IPS DF 6.9 (cell line): ENCODE measurements at regions not wholly inside any gene's neighbourhood (a gene's known extent, or its start where the extent isn't known, plus 50 kb on each side); places are given as distances from the start of the nearest gene placed in this dataset.

ENCODE experiments used
- DNase-seq: peaks from one replicate; pipeline ENCODE4 v3.0.0-alpha.2; 2013; ENCODE audit warnings: low read depth, low spot score
- H3K27ac ChIP-seq: one replicate; pipeline ENCODE4 v1.5.1; 2013; ENCODE audit warnings: low read length, control low read depth
- H3K27me3 ChIP-seq: 2 replicates; pipeline ENCODE4 v1.6.1; 2013; ENCODE audit warnings: mild to moderate bottlenecking, low read length; ENCODE audit not compliant: control insufficient read depth, insufficient read depth
- H3K36me3 ChIP-seq: 2 replicates; pipeline ENCODE4 v1.6.1; 2013; ENCODE audit warnings: low read length; ENCODE audit not compliant: control insufficient read depth, insufficient read depth
- H3K4me1 ChIP-seq: 2 replicates; pipeline ENCODE4 v1.6.1; 2013; ENCODE audit warnings: low read length; ENCODE audit not compliant: control insufficient read depth, insufficient read depth
- H3K4me3 ChIP-seq: 2 replicates; pipeline ENCODE4 v1.5.1; 2013; ENCODE audit warnings: mild to moderate bottlenecking, low read length
- H3K9me3 ChIP-seq: 2 replicates; pipeline ENCODE4 v1.6.1; 2013; ENCODE audit warnings: low read length, inconsistent platforms; ENCODE audit not compliant: control insufficient read depth, insufficient read depth
- WGBS: extraction: QIAGEN DNeasy Blood & Tissue Kit; methylation state at CpG from one replicate; pipeline ENCODE4 v1.1.7; 2013; ENCODE audit warnings: mixed read lengths, missing lambda C conversion rate; ENCODE audit not compliant: insufficient read length, insufficient coverage; 5-methylcytosine and 5-hydroxymethylcytosine counted together

DNA sequence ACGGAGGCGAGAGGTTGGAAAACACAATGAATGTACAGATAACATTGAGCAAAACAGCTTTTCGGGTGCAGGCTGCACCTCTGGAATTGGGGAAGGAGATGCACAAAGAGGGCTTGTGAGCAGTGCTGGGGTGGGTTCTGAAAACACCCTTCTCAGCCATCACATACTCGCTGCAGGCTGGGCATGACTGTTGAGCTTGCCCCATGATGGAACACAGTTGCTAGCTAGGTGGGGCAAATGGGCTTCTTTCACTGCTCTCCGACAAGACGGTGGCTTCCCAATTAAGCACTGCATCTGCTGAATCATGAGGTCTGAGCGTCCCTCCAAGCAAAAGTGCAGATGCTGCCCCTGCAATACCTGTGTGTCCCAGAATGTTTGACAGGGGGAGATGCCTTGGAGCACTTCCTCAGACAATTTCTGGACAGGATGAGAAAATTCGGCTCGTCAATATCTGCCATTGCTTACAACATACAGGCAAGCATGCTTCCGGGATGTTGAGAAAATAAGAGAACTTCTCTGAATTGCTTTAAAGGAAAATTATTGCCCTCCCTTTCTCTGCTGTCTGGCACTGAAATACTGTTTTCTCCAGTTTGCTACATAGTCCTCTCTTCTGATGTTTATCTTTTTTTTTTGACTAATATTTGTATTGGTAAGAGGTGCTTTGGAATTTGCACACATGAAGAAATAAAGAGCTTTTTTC, 77.3 kb upstream of the SH3BP4 start:
- Histone ChIP-seq H3K27me3 (no peaks in the 10 kb centered on the region), H3K36me3 (no peaks in the 10 kb centered on the region), H3K4me3 (no peak overlapping the region), H3K4me1 (no peaks in the 10 kb centered on the region), H3K9me3 (no peaks in the 10 kb centered on the region), H3K27ac (no peak overlapping the region)
- DNase-seq: no peak
- WGBS: 100% methylated on average over 2 of the region's 10 CpGs

DNA sequence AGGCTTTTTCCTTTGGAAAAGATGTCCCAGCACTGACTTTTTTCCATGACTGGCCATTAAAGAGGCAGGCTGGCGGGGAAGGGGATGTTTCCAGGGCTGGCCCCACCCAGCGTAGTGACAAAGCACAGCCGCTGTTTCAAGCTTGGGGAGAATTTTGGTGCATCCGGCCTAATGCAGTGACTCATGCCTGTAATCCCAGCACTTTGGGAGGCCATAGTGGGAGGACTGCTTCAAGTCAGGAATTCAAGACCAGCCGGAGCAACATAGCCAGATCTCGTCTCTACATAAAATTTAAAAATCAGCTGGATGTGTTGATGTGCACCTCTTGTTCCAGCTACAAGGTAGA, 78.0 kb upstream of the SH3BP4 start:
- no CpG with 5 or more reads among the region's 6 CpGs for WGBS
- Histone ChIP-seq H3K27ac (no peak overlapping the region), H3K27me3 (no peaks in the 10 kb centered on the region), H3K9me3 (no peaks in the 10 kb centered on the region), H3K4me1 (no peaks in the 10 kb centered on the region), H3K36me3 (no peaks in the 10 kb centered on the region), H3K4me3 (no peak overlapping the region)
- no peak for DNase-seq

- no peaks in the 10 kb centered on the region for H3K4me1 ChIP-seq
- no peaks in the 10 kb centered on the region for H3K9me3 ChIP-seq
- no peak overlapping the region for H3K4me3 ChIP-seq
- DNase-seq: no peak
- WGBS: no CpG with 5 or more reads among the region's 14 CpGs
- no peaks in the 10 kb centered on the region for H3K27me3 ChIP-seq
- no peak overlapping the region for H3K27ac ChIP-seq
- no peaks in the 10 kb centered on the region for H3K36me3 ChIP-seq
Observed at GRCh38 chr2:234873103-234873827, 78.6 kb upstream of the SH3BP4 start.

DNA sequence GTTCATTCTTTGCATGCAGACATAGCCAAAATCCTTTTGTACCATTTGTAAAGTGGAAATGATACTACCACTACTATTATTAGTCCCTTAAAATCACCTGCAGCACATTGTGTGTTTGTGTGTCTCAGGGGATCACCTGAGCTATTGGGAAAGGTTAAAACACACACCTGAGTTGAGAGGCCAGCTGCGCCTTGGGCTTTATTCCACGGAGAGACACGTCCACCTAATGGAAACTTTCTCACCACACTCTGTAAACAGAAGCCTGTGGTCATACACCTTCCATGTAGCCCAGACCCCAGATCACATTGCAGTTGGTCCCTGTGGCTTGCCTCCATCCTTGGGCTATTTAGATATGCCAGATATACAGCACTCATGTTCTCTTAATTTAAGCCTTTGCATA, 81.8 kb upstream of the SH3BP4 start:
- H3K9me3 ChIP-seq: no peaks in the 10 kb centered on the region
- no peaks in the 10 kb centered on the region for H3K27me3 ChIP-seq
- no peak overlapping the region for H3K27ac ChIP-seq
- no peaks in the 10 kb centered on the region for H3K36me3 ChIP-seq
- H3K4me1 ChIP-seq: no peaks in the 10 kb centered on the region
- no peak for DNase-seq
- no CpG with 5 or more reads among the region's 3 CpGs for WGBS
- H3K4me3 ChIP-seq: no peak overlapping the region

GRCh38 chr2:234869164-234869563, 82.7 kb upstream of the SH3BP4 start:
- no peak for DNase-seq
- WGBS: no CpG with 5 or more reads among the region's 2 CpGs
- H3K9me3 ChIP-seq: no peaks in the 10 kb centered on the region
- H3K4me3 ChIP-seq: no peak overlapping the region
- H3K27me3 ChIP-seq: no peaks in the 10 kb centered on the region
- no peak overlapping the region for H3K27ac ChIP-seq
- H3K4me1 ChIP-seq: no peaks in the 10 kb centered on the region
- no peaks in the 10 kb centered on the region for H3K36me3 ChIP-seq

DNA sequence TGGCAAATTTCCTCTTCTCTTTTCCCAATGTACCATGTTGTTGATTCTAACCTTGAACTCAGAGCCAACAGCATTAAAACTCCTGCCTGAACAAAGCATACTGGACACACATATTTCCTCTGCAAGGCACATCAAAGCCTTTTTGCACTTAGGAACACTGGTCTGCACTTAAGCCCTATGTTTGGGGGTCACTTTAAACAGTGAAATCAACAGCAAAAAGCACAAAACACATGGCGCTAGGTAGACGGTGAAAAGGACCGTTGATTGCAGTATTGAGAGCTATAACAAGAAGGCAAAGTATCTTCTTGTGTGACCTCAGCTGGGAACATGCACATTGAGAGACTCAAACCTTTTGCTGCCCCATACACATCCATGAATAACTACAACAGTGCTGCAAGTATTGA, 83.9 kb upstream of the SH3BP4 start:
- Histone ChIP-seq H3K4me3 (no peak overlapping the region), H3K27ac (no peak overlapping the region), H3K9me3 (no peaks in the 10 kb centered on the region), H3K4me1 (no peaks in the 10 kb centered on the region), H3K27me3 (no peaks in the 10 kb centered on the region), H3K36me3 (no peaks in the 10 kb centered on the region)
- DNase-seq: no peak
- no CpG with 5 or more reads among the region's 3 CpGs for WGBS

GRCh38 chr2:234865586-234865985, 86.2 kb upstream of the SH3BP4 start:
- DNase-seq: no peak
- no CpG with 5 or more reads among the region's 2 CpGs for WGBS
- H3K27ac ChIP-seq: no peak overlapping the region
- no peak overlapping the region for H3K4me3 ChIP-seq
- H3K4me1 ChIP-seq: no peaks in the 10 kb centered on the region
- H3K27me3 ChIP-seq: no peaks in the 10 kb centered on the region
- H3K36me3 ChIP-seq: no peaks in the 10 kb centered on the region
- no peaks in the 10 kb centered on the region for H3K9me3 ChIP-seq

- H3K27ac ChIP-seq: no peak overlapping the region
- H3K9me3 ChIP-seq: no peaks in the 10 kb centered on the region
- DNase-seq: no peak
- H3K27me3 ChIP-seq: no peaks in the 10 kb centered on the region
- no peak overlapping the region for H3K4me3 ChIP-seq
- no CpG with 5 or more reads among the region's 5 CpGs for WGBS
- H3K36me3 ChIP-seq: no peaks in the 10 kb centered on the region
- H3K4me1 ChIP-seq: no peaks in the 10 kb centered on the region
Observed at GRCh38 chr2:234865040-234865439, 86.8 kb upstream of the SH3BP4 start.

DNA sequence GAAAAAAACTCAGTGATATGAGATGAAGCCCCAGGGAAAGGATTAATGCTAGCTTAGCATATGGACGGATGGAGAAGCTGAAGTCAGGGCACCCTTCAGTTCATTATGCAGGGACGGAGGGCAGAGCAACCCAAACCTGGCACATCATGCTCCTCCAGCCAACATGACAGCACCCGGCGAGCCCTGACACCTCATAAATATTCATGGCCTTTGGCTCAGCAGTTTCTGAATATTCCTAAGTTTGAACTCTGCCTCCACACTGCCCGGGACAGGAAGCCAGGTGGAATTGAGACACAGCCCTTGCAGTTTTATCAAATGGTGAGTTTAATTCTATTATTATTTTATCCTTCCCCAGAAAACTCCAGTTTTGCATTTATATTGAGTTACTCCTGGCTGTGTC, 87.3 kb upstream of the SH3BP4 start:
- WGBS: no CpG with 5 or more reads among the region's 5 CpGs
- H3K27ac ChIP-seq: no peak overlapping the region
- DNase-seq: no peak
- no peaks in the 10 kb centered on the region for H3K9me3 ChIP-seq
- no peaks in the 10 kb centered on the region for H3K27me3 ChIP-seq
- no peak overlapping the region for H3K4me3 ChIP-seq
- no peaks in the 10 kb centered on the region for H3K4me1 ChIP-seq
- H3K36me3 ChIP-seq: no peaks in the 10 kb centered on the region

GRCh38 chr2:234863043-234863934, 88.5 kb upstream of the SH3BP4 start:
- Histone ChIP-seq H3K27ac (no peak overlapping the region), H3K27me3 (no peaks in the 10 kb centered on the region), H3K9me3 (no peaks in the 10 kb centered on the region), H3K4me1 (no peaks in the 10 kb centered on the region), H3K36me3 (no peaks in the 10 kb centered on the region), H3K4me3 (no peak overlapping the region)
- no peak for DNase-seq
- WGBS: no CpG with 5 or more reads among the region's 17 CpGs
